Erythroblast (primary cell): ENCODE measurements at regions not wholly inside any gene's neighbourhood (a gene's known extent, or its start where the extent isn't known, plus 50 kb on each side); places are given as distances from the start of the nearest gene placed in this dataset.

ENCODE experiments used
- DNase-seq, 2 experiments: peaks; one replicate each; lab custom pipeline; 2025; lab: John Stamatoyannopoulos, UW
- GATA1 ChIP-seq: IDR thresholded peaks from 2 replicates; pipeline ENCODE4 v1.6.1; 2011; ENCODE audit warnings: low read depth, mild to moderate bottlenecking, control low read depth, low read length, moderate library complexity
- POLR2A ChIP-seq: IDR thresholded peaks from 2 replicates; pipeline ENCODE4 v1.6.1; 2011; ENCODE audit warnings: mild to moderate bottlenecking, low read length

DNA sequence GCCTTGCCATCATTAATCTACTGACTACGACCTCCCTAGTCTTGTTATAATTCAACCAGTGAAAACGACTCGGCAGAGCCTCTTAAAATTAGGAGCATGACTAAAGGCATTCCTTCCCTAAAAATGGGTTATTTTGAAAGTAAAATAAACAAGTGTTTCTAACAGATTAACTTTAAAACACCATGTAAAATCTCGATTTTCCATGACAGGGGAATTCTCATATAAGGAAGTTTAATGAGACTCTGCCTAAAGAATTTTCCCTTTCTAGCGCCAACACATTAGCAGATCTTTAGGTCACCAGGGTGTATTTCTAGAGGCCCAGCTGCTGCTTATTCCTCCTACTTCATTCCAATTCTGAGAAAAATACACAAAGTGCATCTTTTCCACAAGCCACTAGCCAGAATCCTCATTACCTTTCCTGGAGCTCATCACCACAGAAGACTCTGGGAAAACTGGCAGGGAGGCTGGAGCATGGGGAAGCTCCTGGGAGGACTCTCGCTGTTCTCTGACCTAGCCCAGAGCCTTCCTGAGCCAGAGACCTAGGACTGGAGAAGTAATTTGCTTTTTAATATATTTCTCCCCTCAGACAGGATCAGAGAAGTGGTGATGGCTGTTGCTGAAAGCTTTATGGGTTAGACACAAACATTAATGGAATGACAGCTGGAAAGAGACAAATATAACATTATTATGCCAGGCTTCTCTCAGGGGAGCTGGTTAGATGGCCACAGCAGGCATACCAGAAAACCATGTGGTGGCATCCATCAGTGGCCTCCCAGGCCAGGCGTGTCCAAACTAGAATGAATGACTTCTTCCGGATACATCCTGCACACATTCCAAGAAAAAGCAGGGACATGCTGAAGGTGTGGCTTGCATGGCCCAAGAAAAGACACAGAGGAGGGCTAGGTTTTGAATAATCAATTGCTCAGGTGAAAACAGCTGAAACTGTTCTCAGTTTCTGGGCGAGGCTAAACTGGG is 63.6 kb upstream of the CTTNBP2NL start:
- no peak for DNase-seq
- TF ChIP-seq POLR2A (no peak), GATA1 (no peak)

DNA sequence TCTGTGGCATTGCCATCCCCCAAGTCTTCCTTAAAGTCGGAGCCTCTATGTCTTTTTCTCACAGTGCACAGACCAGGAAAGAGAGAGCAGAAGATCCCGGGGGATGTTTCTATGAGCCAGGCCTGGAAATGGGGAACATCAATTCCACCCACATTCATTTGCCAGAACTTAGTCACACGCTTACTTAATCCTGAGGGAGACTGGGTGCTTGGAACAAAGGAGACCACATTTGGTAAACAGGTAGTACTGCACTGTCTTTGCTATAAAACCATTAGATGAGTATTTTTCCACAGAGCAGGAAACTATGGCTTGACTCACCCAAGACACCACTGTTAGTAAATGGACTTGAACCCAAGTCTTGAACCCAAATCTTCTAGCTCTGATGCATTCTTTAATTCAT is 60.7 kb upstream of the CTTNBP2NL start:
- TF ChIP-seq GATA1 (no peak), POLR2A (no peak)
- DNase-seq, result no peak

DNA sequence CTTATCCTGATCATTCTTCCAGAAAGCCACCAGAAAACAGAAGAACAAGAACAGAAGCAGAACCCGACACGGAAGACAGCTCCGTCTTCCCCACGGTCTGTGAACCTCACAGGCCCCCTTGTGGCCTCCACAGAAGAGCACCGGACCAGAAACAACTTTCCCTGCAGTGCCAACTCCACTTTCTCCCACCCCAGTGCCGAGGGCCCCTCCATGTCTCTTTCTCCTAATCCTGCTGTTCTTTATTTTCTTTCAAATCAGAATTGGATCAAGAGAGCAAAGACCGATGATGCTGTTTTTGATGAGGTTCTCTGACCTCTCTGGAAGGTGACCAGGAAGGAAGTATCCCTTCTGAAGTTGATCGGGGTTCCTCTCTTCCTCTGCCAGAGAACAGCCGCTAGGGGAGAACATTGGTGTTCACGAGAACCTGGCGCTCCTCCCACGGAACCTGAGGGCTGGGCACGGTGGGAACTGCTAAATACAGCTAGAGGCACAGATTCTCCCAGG is 58.9 kb upstream of the CTTNBP2NL start:
- peak in 1 of 2 experiments; percentile 29 for DNase-seq

DNA sequence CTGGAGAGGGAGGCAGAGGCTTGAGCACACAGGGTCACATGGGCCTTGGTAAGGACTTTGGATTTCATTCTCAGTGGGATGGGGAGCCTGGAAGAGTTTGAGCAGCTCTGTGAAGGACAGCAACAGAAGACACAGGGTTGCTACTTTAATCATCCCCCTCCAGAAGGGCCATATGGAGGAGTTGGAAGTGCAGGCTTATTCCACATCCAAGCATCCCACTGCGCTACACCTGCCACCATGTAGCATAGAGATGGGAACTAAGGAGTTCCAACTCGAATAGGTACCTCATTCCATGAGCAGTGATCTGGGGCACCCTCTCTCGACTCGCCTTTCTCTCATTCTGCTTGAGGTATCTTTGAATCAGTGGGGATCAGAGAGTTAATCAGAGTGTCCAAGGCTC is 54.0 kb upstream of the CTTNBP2NL start:
- no peak for DNase-seq
- TF ChIP-seq GATA1 (no peak), POLR2A (no peak)

More for the DNA sequence above, 58.9 kb upstream of the CTTNBP2NL start:
- TF ChIP-seq GATA1 (no peak), POLR2A (no peak)

DNA sequence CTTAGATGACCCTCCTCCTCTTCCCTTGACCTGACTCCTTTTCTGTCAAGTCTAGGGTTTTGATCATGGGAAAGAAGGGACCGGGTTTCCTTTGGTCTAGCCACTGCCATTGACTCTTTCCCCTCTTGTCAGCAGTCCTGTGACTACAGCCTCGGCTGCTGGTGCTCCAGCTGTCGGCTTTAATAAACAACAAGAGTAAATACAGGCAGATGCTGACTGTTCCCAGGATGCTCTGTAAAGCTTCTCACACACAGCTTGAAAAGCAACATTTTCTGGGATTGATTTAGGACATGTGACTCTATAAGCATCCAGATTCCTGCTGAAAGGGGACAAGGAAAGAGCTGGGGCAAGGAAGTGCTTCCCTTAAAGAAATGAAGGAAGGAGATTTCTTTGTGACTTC is 53.5 kb upstream of the CTTNBP2NL start:
- DNase-seq, result no peak
- no peak for TF ChIP-seq GATA1
- TF ChIP-seq POLR2A, result no peak

DNA sequence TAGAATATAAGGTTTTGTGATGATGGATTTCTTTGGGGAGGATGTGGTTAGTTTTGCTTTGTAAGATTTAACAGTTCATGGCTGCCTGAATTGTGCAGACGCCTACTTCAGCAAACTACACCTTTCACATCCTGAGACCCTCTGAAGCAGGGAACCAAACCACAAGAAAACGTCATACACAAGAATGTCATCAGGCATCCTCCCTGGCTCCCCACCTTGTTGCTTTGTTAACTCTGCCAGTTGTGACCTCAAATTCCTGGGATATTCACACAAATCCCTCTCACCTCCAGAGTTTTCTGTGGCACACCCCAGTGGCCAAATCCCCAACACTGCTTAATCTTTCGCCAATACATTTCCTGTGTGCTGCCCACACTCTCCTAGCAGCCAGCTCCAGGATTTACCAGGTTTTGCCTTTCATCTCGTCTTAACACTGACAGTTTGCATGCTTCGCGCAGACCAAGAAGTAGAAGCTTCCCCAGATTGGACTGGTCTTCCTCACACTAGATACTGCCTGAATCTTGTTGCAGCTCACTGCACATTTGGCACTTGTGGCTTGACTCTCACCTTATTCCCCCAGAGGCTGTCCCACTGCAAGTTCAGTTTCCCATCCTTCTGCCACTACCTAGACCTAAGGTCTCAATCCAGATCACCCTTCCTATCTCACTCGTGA is 51.1 kb upstream of the CTTNBP2NL start:
- no peak for DNase-seq
- TF ChIP-seq POLR2A (no peak), GATA1 (no peak)
